Muscle layer of duodenum (tissue), 2 donors: ENCODE measurements at regions not wholly inside any gene's neighbourhood (a gene's known extent, or its start where the extent isn't known, plus 50 kb on each side); places are given as distances from the start of the nearest gene placed in this dataset.
"Not testable (repeated sequence)": the region's sequence is repeated elsewhere in the genome, so short reads cannot be mapped to it uniquely, and the experiment has no call there.

Experiments used
- H3K27ac ChIP-seq: one replicate; pipeline ENCODE4 v1.7.0; 2013; ENCODE audit warnings: mild to moderate bottlenecking, low read length
- H3K27me3 ChIP-seq: one replicate; pipeline ENCODE4 v1.7.0; 2013; ENCODE audit warnings: low read depth, mild to moderate bottlenecking, control low read depth, low read length
- H3K36me3 ChIP-seq, 2 donors: one replicate each; pipeline ENCODE4 v1.7.0; 2013; ENCODE audit warnings: low read length in 2 of 2, control low read depth in 1 of 2, mild to moderate bottlenecking in 1 of 2; ENCODE audit not compliant: insufficient read depth in 2 of 2, control insufficient read depth in 1 of 2
- H3K4me1 ChIP-seq, 2 donors: one replicate each; pipeline ENCODE4 v1.7.0; 2013; ENCODE audit warnings: low read length in 2 of 2, mild to moderate bottlenecking in 2 of 2, control low read depth in 1 of 2, moderate library complexity in 1 of 2; ENCODE audit not compliant: insufficient read depth in 2 of 2, control insufficient read depth in 1 of 2
- H3K4me3 ChIP-seq, 2 donors: one replicate each; pipeline ENCODE4 v1.7.0; 2013; ENCODE audit warnings: low read length in 2 of 2, low read depth in 1 of 2, mild to moderate bottlenecking in 1 of 2
- H3K9me3 ChIP-seq, 2 donors: one replicate each; pipeline ENCODE4 v1.7.0; 2013; ENCODE audit warnings: low read length in 2 of 2, control low read depth in 1 of 2, mild to moderate bottlenecking in 1 of 2; ENCODE audit not compliant: control insufficient read depth in 1 of 2
- donor health status: healthy.

GRCh38 chr2:186427017-186427350 is 59.1 kb upstream of the ZC3H15 start:
- not testable (repeated sequence) for H3K4me3 ChIP-seq, H3K36me3 ChIP-seq, H3K27ac ChIP-seq, H3K9me3 ChIP-seq, H3K4me1 ChIP-seq, H3K27me3 ChIP-seq

GRCh38 chr2:186427970-186428369 is 58.1 kb upstream of the ZC3H15 start:
- Histone ChIP-seq H3K27ac (no peak overlapping the region), H3K27me3 (no peaks in the 10 kb centered on the region), H3K36me3 (no peaks in the 10 kb centered on the region), H3K4me3 (no peak overlapping the region), H3K4me1 (peaks cover 0 to 3% of the 10 kb centered on the region in 2 donors), H3K9me3 (no peaks in the 10 kb centered on the region)

GRCh38 chr2:186429104-186429503 is 57.0 kb upstream of the ZC3H15 start:
- Histone ChIP-seq H3K27me3 (no peaks in the 10 kb centered on the region), H3K4me1 (peaks cover 0 to 3% of the 10 kb centered on the region in 2 donors), H3K36me3 (no peaks in the 10 kb centered on the region), H3K27ac (no peak overlapping the region), H3K9me3 (no peaks in the 10 kb centered on the region), H3K4me3 (no peak overlapping the region)

GRCh38 chr2:186431306-186431705 is 54.8 kb upstream of the ZC3H15 start:
- Histone ChIP-seq H3K4me1 (no peaks in the 10 kb centered on the region), H3K27me3 (no peaks in the 10 kb centered on the region), H3K27ac (no peak overlapping the region)

GRCh38 chr2:186433040-186433439 is 53.0 kb upstream of the ZC3H15 start:
- Histone ChIP-seq H3K9me3 (no peaks in the 10 kb centered on the region), H3K27me3 (no peaks in the 10 kb centered on the region), H3K4me3 (no peak overlapping the region), H3K4me1 (no peaks in the 10 kb centered on the region), H3K27ac (no peak overlapping the region), H3K36me3 (peaks cover 5 to 8% of the 10 kb centered on the region in 2 donors)

More at GRCh38 chr2:186431306-186431705, 54.8 kb upstream of the ZC3H15 start:
- Histone ChIP-seq H3K9me3 (no peaks in the 10 kb centered on the region), H3K36me3 (peaks cover 1 to 6% of the 10 kb centered on the region in 2 donors), H3K4me3 (no peak overlapping the region)

DNA sequence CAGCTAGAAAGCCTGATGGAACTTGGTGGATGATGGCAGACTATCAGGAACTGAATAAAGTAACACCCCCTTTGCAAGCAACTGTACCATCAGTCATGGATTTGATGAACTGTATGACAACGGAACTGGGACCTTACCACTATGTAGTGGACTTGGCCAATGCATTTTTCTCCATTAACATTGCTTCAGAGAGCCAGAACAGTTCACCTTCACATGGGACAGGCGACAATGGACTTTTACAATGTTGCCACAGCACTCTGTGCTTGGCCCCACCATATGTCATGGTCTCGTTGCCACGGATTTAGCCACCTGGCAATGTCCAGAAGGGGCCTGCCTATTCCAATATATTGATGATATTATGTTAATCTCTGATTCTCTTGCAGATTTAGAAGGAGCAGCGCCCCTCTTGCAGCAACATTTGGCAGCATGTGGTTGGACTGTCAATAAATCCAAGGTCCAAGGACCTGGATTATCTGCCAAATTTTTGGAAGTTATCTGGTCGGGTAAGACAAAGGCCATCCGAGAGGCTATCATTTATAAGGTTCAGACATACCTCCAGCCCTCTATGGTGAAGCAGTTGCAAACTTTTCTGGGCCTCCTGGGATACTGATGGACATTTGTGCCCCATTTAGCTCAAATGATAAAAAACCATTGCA is 52.2 kb upstream of the ZC3H15 start:
- Histone ChIP-seq H3K4me3 (no peak overlapping the region), H3K27ac (no peak overlapping the region), H3K9me3 (no peaks in the 10 kb centered on the region), H3K36me3 (peaks cover 5 to 8% of the 10 kb centered on the region in 2 donors), H3K27me3 (no peaks in the 10 kb centered on the region), H3K4me1 (no peaks in the 10 kb centered on the region)
